ENCODE measurements at regions not wholly inside any gene's neighbourhood (a gene's known extent, or its start where the extent isn't known, plus 50 kb on each side); places are given as distances from the start of the nearest gene placed in this dataset.

DNA sequence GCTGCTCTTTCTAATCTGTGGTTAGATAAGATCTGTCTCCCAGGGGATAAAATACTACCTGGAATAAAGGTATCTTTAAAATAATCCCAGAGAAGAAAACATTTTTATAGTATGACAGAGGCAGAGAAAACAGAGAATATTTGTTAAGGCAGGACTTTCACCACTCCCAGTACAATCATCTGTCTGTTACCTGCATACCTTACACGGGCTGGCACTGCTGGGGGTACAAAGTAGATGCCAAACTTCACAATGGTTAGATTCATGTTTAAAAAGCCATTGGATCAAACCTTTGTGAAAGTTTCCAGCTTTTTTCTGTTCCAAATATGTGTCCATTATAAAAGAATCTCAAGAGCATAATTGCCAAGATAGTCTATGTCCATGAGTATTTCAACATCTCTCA is 273.6 kb upstream of the BTG1 start:
- H3K27me3 ChIP-seq (ENCODE audit: insufficient read depth, low read length) = no peaks in the 10 kb centered on the region
- TF ChIP-seq CBX3 (IDR thresholded peaks at IDR 0.05; ENCODE audit: low read depth) (no peak), MAX (IDR thresholded peaks at IDR 0.05) (no peak), EZH2phosphoT487 (IDR thresholded peaks at IDR 0.05; ENCODE audit: borderline replicate concordance) (no peak), CEBPB (IDR thresholded peaks at IDR 0.05; ENCODE audit: low read depth) (no peak), EZH2 (IDR thresholded peaks at IDR 0.05) (no peak), SP1 (IDR thresholded peaks at IDR 0.05; ENCODE audit: low read depth) (no peak), ZFX (IDR thresholded peaks at IDR 0.05) (no peak), SRF (IDR thresholded peaks at IDR 0.05; ENCODE audit: low read depth) (no peak)
- TF ChIP-seq, protein P1, sequence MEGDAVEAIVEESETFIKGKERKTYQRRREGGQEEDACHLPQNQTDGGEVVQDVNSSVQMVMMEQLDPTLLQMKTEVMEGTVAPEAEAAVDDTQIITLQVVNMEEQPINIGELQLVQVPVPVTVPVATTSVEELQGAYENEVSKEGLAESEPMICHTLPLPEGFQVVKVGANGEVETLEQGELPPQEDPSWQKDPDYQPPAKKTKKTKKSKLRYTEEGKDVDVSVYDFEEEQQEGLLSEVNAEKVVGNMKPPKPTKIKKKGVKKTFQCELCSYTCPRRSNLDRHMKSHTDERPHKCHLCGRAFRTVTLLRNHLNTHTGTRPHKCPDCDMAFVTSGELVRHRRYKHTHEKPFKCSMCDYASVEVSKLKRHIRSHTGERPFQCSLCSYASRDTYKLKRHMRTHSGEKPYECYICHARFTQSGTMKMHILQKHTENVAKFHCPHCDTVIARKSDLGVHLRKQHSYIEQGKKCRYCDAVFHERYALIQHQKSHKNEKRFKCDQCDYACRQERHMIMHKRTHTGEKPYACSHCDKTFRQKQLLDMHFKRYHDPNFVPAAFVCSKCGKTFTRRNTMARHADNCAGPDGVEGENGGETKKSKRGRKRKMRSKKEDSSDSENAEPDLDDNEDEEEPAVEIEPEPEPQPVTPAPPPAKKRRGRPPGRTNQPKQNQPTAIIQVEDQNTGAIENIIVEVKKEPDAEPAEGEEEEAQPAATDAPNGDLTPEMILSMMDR (IDR thresholded peaks at IDR 0.05 in 2 of 3, conservative IDR thresholded peaks at IDR 0.05 in 1 of 3; ENCODE audit: borderline replicate concordance in 1 of 3, insufficient read depth in 1 of 3, low read depth in 2 of 3, low read length in 2 of 3) = no peak
- TF ChIP-seq, protein P2, sequence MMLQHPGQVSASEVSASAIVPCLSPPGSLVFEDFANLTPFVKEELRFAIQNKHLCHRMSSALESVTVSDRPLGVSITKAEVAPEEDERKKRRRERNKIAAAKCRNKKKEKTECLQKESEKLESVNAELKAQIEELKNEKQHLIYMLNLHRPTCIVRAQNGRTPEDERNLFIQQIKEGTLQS (IDR thresholded peaks at IDR 0.05) = no peak
- H3K4me1 ChIP-seq (ENCODE audit: control insufficient read depth in 1 of 2, insufficient read depth in 2 of 2, low read length in 2 of 2) = no peaks in the 10 kb centered on the region
- H3K36me3 ChIP-seq (ENCODE audit: control insufficient read depth in 1 of 2, insufficient read depth in 2 of 2, low read length in 2 of 2) = no peaks in the 10 kb centered on the region
- ChIA-PET CTCF (no interaction called here), RAD21 (ENCODE audit: low non-redundant PET in 1 of 2, low total read pairs in 2 of 2, uncharacterized antibody in 2 of 2, unreplicated experiment in 2 of 2) (no interaction called here), POLR2A (no interaction called here)
- H3K9me2 ChIP-seq (ENCODE audit: insufficient read depth) = 0 out of 2 replicates have a peak, but pooled peaks cover under 1% of the 10 kb centered on the region
- no peaks in the 10 kb centered on the region for H3K9me3 ChIP-seq (ENCODE audit: control insufficient read depth in 1 of 2, insufficient read depth in 1 of 2, low read depth in 1 of 2, low read length in 2 of 2)
- no peak overlapping the region for H3K4me2 ChIP-seq (ENCODE audit: low read length)
- H3K27ac ChIP-seq (ENCODE audit: low read depth, low read length) = no peak overlapping the region
- no peak for DNase-seq (ENCODE audit: low read depth, low spot score)
- H3K9ac ChIP-seq (ENCODE audit: low read length) = no peak overlapping the region
- intact Hi-C loops (cut with micrococcal nuclease) = no loop called here
- no TSS peak for BruUV-seq (replicated peaks)
- no peak overlapping the region for H3K4me3 ChIP-seq (replicated peaks in 1 of 2; ENCODE audit: low read depth in 1 of 2, low read length in 2 of 2)
- H3K79me2 ChIP-seq (ENCODE audit: insufficient read depth, low read length) = no peaks in the 10 kb centered on the region
- ATAC-seq = no peak
- H4K20me1 ChIP-seq (ENCODE audit: insufficient read depth) = no peaks in the 10 kb centered on the region
- no peak overlapping the region for H2AFZ ChIP-seq (ENCODE audit: low read depth, low read length, poor library complexity, severe bottlenecking)

Measured in HCT116 (cell line).